GM10266 (cell line): ENCODE measurements at regions not wholly inside any gene's neighbourhood (a gene's known extent, or its start where the extent isn't known, plus 50 kb on each side); places are given as distances from the start of the nearest gene placed in this dataset.
A peak's percentile ranks its signal among the peaks of the same experiment; 100 is the strongest.
"Not testable (repeated sequence)": the region's sequence is repeated elsewhere in the genome, so short reads cannot be mapped to it uniquely, and the experiment has no call there.

Experiments
- DNase-seq: peaks from one replicate; pipeline ENCODE4 v3.0.0; 2012; ENCODE audit errors: extremely low spot score
- CTCF ChIP-seq: IDR thresholded peaks from 2 replicates; pipeline ENCODE4 v1.5.1; 2012; ENCODE audit warnings: mild to moderate bottlenecking, low read depth; ENCODE audit not compliant: control insufficient read depth, insufficient read depth; ENCODE audit errors: missing control alignments

DNA sequence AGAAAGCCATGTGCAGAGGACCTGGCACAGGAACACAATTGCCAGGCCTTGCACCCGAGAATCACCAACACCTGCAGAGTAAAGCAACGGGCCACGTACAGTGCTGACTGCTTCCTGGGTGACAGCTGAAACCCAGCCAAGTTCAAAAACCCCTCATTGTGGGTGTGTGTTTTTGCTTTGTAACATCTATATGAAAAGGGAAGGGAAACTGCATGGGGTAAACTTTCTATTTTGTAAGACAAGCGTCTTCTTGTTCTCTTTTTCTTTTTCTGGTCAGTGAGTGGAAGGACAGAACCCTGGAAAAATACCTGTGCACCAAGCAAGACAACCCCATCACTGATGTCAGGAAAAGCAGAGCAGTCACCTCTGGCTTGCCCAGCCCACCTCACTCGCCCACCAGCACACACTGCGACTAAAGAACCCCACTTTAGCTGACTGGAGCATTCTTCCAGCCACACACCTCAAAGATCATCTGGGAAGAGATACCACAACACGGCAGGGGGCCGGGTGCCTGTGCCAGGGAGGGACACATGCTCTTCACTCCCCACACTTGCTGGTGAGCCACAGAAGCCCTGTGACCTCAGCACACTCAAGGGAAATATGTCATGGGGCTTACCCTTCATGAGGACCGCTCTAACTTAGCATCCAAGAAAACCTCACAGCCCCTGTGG, 172.3 kb downstream of the NDUFA12 start:
- TF ChIP-seq CTCF, result no peak
- peak; percentile 75 for DNase-seq

GRCh38 chr12:94829552-94829951, 173.9 kb downstream of the NDUFA12 start:
- no peak for DNase-seq
- no peak for TF ChIP-seq CTCF

DNA sequence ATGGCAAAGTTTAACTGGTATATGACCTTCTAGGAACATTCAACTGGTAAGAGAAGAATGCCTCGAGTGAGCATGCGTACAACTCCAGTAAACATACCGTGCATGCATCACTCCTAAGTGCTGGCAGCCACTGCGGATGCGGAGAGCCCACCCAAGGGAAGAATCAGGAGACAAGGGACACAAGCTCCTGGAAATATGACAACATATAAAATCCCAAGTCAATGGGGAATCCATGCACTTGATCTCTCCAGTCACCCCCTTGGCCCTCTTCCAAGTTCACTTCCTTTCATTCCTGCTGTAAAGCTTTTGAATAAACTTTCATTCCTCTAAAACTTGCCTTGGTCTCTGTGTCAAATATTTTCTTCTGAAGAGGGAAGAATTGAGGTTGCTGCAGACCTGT, 168.7 kb upstream of the TMCC3 start:
- no peak for DNase-seq
- TF ChIP-seq CTCF, result no peak

DNA sequence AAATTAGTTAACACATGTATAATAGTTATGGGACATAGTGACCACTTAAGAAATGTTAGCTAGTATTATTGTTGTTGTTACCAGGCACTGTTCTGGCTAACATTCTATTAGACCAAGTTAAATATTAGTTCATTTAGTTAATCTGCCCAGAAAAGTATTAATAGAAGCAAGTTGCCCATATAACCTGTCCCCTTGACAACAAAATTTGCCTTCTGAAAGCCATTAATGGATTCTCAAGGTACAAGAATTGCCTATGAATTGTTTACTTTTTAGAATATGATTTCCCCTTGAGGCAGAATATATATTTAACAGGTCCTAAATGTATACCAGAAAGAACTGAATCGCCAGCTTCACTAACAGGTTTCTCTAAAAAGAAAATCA, 167.3 kb upstream of the TMCC3 start:
- no peak for TF ChIP-seq CTCF
- no peak for DNase-seq

DNA sequence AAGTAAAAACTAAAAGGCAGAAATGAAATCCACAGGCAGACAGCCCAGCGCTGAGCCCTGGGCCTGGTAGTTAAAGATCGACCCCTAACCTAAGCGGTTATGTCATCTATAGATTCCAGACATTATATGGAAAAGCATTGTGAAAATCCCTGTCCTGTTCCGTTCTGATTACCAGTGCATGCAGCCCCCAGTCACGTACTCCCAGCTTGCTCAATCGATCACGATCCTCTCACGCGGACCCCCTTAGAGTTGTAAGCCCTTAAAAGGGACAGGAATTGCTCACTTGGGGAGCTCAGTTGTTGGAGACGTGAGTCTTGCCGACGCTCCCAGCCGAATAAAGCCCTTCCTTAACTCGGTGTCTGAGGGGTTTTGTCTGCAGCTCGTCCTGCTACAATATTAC, 166.8 kb upstream of the TMCC3 start:
- not testable (repeated sequence) for DNase-seq

DNA sequence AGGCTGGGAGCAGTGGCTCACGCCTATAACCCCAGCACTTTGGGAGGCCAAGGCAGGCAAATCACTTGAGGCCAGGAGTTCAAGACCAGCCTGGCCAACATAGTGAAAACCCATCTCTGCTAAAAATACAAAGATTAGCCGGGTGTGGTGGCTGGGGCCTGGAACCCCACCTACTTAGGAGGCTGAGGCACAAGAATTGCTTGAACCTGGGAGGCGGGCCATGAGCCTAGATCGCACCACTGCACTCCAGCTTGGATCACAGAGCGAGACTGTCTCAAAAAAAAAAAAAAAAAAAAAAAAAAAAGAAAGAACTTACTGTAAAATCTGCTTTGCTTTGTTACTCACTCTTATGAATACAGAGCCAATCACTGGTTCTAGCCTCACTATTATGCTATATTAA, 166.4 kb upstream of the TMCC3 start:
- DNase-seq, result not testable (repeated sequence)

DNA sequence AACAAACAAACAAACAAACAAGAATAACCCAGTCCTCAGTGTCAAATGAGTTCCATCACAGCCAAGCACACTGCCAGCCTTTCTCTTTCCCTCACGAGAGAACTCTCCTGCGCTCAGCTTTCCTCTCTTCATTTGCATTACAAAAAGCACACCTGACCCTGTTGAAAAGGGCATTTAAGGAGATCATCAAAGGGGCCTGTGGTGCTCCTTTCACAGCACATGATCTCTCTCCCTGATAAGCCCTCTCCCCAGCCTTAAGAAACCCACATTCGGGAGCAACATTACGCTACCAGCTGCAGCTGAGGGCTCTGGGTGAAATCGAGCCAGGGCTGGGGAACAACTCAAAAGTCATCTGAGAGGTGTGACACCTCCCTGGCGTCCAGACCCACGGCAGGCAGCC, 165.6 kb upstream of the TMCC3 start:
- TF ChIP-seq CTCF, result no peak
- DNase-seq, result no peak

GRCh38 chr12:94815450-94815849, 165.1 kb upstream of the TMCC3 start:
- no peak for DNase-seq
- no peak for TF ChIP-seq CTCF
